Right lobe of liver (tissue), 6 donors: ENCODE measurements at regions not wholly inside any gene's neighbourhood (a gene's known extent, or its start where the extent isn't known, plus 50 kb on each side); places are given as distances from the start of the nearest gene placed in this dataset.
"Not testable (repeated sequence)": the region's sequence is repeated elsewhere in the genome, so short reads cannot be mapped to it uniquely, and the experiment has no call there.

Source experiments
- ATAC-seq, 4 donors: fragments of 200-7000 bp; cut with Tn5 transposase; one replicate each; pipeline ENCODE4 v1.9.1; 2020; ENCODE audit warnings: mild to moderate bottlenecking in 4 of 4, moderate library complexity in 4 of 4
- DNase-seq, 3 donors: peaks; one replicate each; pipeline ENCODE4 v3.0.0-alpha.2; 2020
- H3K27ac ChIP-seq, 3 donors: fragments of 200-600 bp; one replicate each; pipeline ENCODE4 v1.8.0; 2022
- H3K27me3 ChIP-seq, 2 donors: fragments of 200-600 bp; one replicate each; pipeline ENCODE4 v1.8.0; 2022
- H3K36me3 ChIP-seq, 4 donors: fragments of 200-600 bp; sonication (generic) in 1 of 4; one replicate each; pipeline versions ENCODE4 v1.5.1 to v1.8.0; 2017 to 2022; ENCODE audit warnings: control low read depth in 1 of 4
- H3K4me1 ChIP-seq, 4 donors: fragments of 200-600 bp; sonication (generic) in 1 of 4; one replicate each; pipeline versions ENCODE4 v1.5.1 to v1.8.0; 2017 to 2022; ENCODE audit warnings: control low read depth in 1 of 4
- H3K4me3 ChIP-seq, 3 donors: fragments of 200-600 bp; one replicate each; pipeline ENCODE4 v1.8.0; 2022
- H3K9me3 ChIP-seq, 4 donors: fragments of 200-600 bp; sonication (generic) in 1 of 4; one replicate each; pipeline versions ENCODE4 v1.5.1 to v1.8.0; 2017 to 2022; ENCODE audit warnings: control low read depth in 1 of 4
- POLR2A ChIP-seq: fragments of 450-650 bp; IDR thresholded peaks from one replicate; pipeline ENCODE4 v1.6.1; 2017; ENCODE audit warnings: antibody characterized with exemption, mild to moderate bottlenecking
- WGBS: methylation state at CpG from one replicate; pipeline ENCODE4 v1.1.6; 2018; ENCODE audit warnings: low coverage, low lambda C conversion rate; ENCODE audit not compliant: insufficient coverage; ENCODE audit errors: missing lambda C conversion rate; 5-methylcytosine and 5-hydroxymethylcytosine counted together
- intact Hi-C, 2 donors: fragments of 100-400 bp; cut with DNase I; formaldehyde crosslinking; loops; one replicate each; pipeline versions ENCODE4 v1.11.2 to v1.14.1; 2022
- TF ChIP-seq, protein P1 (sequence below), 4 donors: fragments of 200-600 bp in 3 of 4; fragments of 450-650 bp in 1 of 4; IDR thresholded peaks; one replicate each; pipeline versions ENCODE4 v1.5.1 to v1.8.0; 2016 to 2022; ENCODE audit warnings: antibody characterized with exemption in 4 of 4, mild to moderate bottlenecking in 2 of 4
- donor health status: DM: no; HTN: yes; CAD: no.
- donor health status: DM: no; HTN: no; CAD: no.
- donor health status: DM: no; HTN: no; CAD: no.
- donor health status: DM: no; HTN: yes; CAD: no.
- donor health status: DM: no; HTN: yes; CAD: no.

DNA sequence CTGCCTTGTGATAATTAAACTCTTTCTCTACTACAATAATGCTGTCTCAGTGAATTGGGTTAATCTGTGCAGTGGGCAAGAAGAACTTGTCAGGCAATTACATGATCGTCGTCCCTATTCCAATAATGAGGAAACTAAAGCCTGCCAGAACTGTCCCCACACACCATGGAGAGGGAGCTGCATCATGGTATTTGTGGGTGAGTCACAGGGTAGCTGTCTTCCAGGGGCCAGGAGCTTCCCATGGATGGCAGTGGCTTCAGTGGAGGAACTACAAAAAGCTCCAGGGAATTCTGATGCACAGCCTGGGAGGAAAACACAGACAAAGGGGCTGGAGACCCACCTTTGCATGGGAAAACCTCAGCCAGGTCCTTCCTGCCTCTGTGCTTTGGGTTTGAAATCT is 83.3 kb upstream of the C16orf82 start:
- Histone ChIP-seq H3K27ac (no peak overlapping the region), H3K36me3 (no peaks in the 10 kb centered on the region), H3K9me3 (no peaks in the 10 kb centered on the region), H3K4me3 (no peak overlapping the region), H3K4me1 (no peaks in the 10 kb centered on the region), H3K27me3 (no peaks in the 10 kb centered on the region)
- TF ChIP-seq POLR2A = no peak
- TF ChIP-seq, protein P1, sequence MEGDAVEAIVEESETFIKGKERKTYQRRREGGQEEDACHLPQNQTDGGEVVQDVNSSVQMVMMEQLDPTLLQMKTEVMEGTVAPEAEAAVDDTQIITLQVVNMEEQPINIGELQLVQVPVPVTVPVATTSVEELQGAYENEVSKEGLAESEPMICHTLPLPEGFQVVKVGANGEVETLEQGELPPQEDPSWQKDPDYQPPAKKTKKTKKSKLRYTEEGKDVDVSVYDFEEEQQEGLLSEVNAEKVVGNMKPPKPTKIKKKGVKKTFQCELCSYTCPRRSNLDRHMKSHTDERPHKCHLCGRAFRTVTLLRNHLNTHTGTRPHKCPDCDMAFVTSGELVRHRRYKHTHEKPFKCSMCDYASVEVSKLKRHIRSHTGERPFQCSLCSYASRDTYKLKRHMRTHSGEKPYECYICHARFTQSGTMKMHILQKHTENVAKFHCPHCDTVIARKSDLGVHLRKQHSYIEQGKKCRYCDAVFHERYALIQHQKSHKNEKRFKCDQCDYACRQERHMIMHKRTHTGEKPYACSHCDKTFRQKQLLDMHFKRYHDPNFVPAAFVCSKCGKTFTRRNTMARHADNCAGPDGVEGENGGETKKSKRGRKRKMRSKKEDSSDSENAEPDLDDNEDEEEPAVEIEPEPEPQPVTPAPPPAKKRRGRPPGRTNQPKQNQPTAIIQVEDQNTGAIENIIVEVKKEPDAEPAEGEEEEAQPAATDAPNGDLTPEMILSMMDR (IDR thresholded peaks at IDR 0.05) = no peak
- WGBS = 75% methylated on average over 2 of the region's 2 CpGs
- DNase-seq = no peak
- intact Hi-C loops = no loop called here
- ATAC-seq = no peak

DNA sequence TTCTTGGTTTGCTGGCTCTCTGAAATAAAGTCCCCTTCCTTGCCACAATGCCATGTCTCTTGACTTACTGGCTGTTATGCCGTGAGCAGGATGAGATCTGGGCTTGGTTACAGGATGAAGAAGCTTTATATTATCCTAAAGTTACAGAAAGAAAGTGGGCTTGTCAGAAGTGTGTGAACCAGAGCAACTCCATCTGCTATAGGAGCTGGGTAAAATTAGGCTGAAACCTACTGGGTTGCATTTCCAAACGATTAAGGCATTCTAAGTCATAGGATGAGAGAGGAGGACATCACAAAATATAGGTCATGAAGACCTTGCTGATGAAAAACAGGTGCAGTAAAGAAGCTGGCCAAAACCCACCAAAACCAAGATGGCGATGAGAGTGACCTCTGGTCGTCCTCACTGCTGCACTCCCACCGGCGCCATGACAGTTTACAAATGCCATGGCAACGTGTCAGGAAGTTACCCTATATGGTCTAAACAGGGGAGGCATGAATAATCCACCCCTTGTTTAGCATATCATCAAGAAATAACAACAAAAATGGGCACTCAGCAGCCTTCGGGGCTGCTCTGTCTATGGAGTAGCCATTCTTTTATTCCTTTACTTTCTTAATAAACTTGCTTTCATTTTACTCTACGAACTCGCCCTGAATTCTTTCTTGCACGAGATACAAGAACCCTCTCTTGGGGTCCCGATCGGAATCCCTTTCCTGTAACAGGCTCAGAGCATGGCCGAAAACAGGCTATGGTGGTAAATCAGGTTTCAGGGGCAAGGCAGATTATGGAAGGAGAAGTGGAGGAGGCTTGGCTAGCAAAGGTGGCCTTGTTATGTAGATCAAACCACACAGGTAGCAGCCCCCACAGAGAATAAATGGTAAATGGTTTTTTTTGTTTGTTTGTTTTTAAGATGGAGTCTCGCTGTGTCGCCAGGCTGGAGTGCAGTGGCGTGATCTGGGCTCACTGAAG is 81.3 kb upstream of the C16orf82 start:
- ATAC-seq (no peak), DNase-seq (no peak)
- Histone ChIP-seq H3K27ac (no peak overlapping the region), H3K4me3 (no peak overlapping the region), H3K4me1 (no peaks in the 10 kb centered on the region), H3K9me3 (no peaks in the 10 kb centered on the region), H3K27me3 (no peaks in the 10 kb centered on the region), H3K36me3 (no peaks in the 10 kb centered on the region)
- TF ChIP-seq, protein P1 (IDR thresholded peaks at IDR 0.05) = no peak
- no peak for TF ChIP-seq POLR2A
- intact Hi-C loops = no loop called here
- WGBS = 43% methylated on average over 17 of the region's 17 CpGs

DNA sequence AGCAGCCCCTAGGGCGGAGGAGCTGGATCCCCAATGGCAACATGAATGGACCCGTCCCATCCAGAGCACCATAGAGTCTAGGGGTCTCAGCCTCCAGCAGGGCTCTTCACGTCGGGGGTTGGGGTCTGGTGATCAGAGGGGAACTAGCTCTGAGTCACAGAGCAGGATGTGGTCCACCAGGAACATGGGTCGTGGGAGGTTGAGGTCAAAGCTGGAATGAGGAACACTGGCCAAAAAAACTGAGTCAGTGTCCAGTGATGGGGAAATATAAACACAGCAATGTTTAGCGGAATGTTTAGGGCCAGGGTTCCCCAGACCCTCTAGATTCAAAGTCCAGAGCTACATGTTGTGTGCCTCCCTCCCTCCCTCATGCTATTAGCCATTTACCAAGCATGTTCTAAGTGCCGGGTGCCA is 79.1 kb upstream of the C16orf82 start:
- TF ChIP-seq, protein P1 (IDR thresholded peaks at IDR 0.05) = no peak
- TF ChIP-seq POLR2A = no peak
- no peaks in the 10 kb centered on the region for H3K27me3 ChIP-seq
- no peak overlapping the region for H3K4me3 ChIP-seq
- intact Hi-C loops = no loop called here
- no peaks in the 10 kb centered on the region for H3K4me1 ChIP-seq
- ATAC-seq (no peak), DNase-seq (no peak)
- no peak overlapping the region for H3K27ac ChIP-seq
- 17% methylated on average over 5 of the region's 7 CpGs for WGBS
- H3K36me3 ChIP-seq = no peaks in the 10 kb centered on the region
- H3K9me3 ChIP-seq = no peaks in the 10 kb centered on the region

DNA sequence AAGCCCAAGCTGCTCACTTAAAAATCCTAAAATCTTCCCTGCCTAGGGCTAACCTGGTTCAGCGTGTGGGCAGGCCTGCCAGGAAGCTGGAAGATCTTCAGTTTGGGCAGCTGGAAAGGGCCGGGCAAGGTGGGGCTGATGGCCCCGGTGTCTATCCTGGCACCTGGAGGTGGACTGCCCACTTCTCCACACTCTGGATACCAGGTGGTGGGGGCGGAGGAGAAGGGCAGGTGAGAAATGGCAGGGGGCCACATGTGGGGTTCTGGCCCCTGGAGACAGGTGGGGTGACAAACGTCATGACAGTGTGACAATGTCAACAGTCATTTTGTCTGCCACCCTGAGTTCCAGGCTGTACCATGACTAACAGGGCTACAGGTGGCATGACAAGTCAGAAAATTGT is 78.5 kb upstream of the C16orf82 start:
- 31% methylated on average over 2 of the region's 5 CpGs for WGBS
- no peak overlapping the region for H3K27ac ChIP-seq
- no peak for TF ChIP-seq POLR2A
- TF ChIP-seq, protein P1 (IDR thresholded peaks at IDR 0.05) = no peak
- no peaks in the 10 kb centered on the region for H3K27me3 ChIP-seq
- no peak overlapping the region for H3K4me3 ChIP-seq
- no peaks in the 10 kb centered on the region for H3K9me3 ChIP-seq
- no peaks in the 10 kb centered on the region for H3K4me1 ChIP-seq
- intact Hi-C loops = no loop called here
- DNase-seq = no peak
- no peak for ATAC-seq
- H3K36me3 ChIP-seq = no peaks in the 10 kb centered on the region

DNA sequence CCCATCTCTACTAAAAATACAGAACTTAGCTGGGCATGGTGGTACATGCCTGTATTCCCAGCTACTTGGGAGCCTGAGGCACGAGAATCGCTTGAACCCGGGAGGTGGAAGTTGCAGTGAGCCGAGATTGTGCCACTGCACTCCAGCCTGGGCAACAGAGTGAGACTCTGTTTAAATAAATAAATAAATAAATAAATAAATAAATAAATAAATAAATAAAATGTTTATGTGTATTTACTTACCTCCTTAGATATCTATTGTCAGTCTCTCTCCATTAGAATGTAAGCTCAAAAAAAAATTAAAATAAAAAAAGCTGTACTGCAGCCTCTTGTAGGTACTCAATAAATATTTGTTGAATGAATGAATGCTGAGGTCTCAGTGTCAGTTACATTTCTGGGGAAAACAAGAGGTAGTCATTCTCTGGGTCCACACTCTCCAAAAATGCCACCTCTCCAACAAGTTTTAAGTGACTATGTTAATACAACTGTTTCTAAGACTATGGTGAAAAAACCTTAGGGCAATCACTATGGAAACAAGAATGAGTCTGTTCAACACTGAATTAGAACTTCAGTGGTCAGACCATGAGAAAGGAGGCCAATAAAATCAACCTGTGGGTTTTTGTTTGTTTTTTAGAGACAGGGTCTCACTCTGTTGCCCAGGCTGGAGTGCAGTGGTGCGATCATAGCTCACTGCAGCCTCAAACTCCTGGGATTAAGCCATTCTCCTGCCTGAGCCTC is 76.2 kb upstream of the C16orf82 start:
- H3K27me3 ChIP-seq, H3K27ac ChIP-seq, ATAC-seq, H3K4me1 ChIP-seq, H3K9me3 ChIP-seq, DNase-seq, intact Hi-C loops, H3K36me3 ChIP-seq, H3K4me3 ChIP-seq: not testable (repeated sequence)
- WGBS = 79% methylated on average over 5 of the region's 5 CpGs
